PFSK-1 (cell line): ENCODE measurements at regions not wholly inside any gene's neighbourhood (a gene's known extent, or its start where the extent isn't known, plus 50 kb on each side); places are given as distances from the start of the nearest gene placed in this dataset.

Experiments used
- FOXP2 ChIP-seq: optimal IDR thresholded peaks from 2 replicates; pipeline ENCODE3; 2011; ENCODE audit warnings: borderline replicate concordance, control low read depth, inconsistent platforms; ENCODE audit not compliant: insufficient read depth; ENCODE audit errors: extremely low read length, extremely low read depth
- POLR2AphosphoS5 ChIP-seq: IDR thresholded peaks from 2 replicates; pipeline ENCODE4 v1.6.1; 2012; ENCODE audit warnings: low read depth, mild to moderate bottlenecking, control low read depth, low read length, moderate library complexity
- REST ChIP-seq, 2 experiments: IDR thresholded peaks; 2 replicates each; pipeline versions ENCODE4 v1.6.1 to v1.8.0; 2011 to 2012; ENCODE audit warnings: low read depth in 2 of 2, low read length in 2 of 2, control low read depth in 1 of 2, inconsistent platforms in 1 of 2, mild to moderate bottlenecking in 1 of 2, moderate library complexity in 1 of 2; ENCODE audit not compliant: insufficient read depth in 1 of 2
- SIN3A ChIP-seq: IDR thresholded peaks from 2 replicates; pipeline ENCODE4 v1.6.1; 2012; ENCODE audit warnings: mild to moderate bottlenecking, low read length, moderate library complexity, borderline replicate concordance; ENCODE audit not compliant: insufficient read depth
- TAF1 ChIP-seq: IDR thresholded peaks from 2 replicates; pipeline ENCODE4 v1.6.1; 2012; ENCODE audit warnings: low read length, control low read depth, borderline replicate concordance; ENCODE audit not compliant: insufficient read depth

GRCh38 chr2:221293949-221294742 is 278.0 kb downstream of the EPHA4 start:
- TF ChIP-seq SIN3A, result no peak
- TF ChIP-seq TAF1, result no peak
- TF ChIP-seq POLR2AphosphoS5, result no peak
- no peak for TF ChIP-seq REST (IDR thresholded peaks at IDR 0.05; ENCODE audit: insufficient read depth in 1 of 2, low read depth in 2 of 2, low read length in 2 of 2)
- TF ChIP-seq FOXP2, result no peak

GRCh38 chr2:221304916-221305315 is 267.2 kb downstream of the EPHA4 start:
- TF ChIP-seq FOXP2, result no peak
- TF ChIP-seq SIN3A, result no peak
- TF ChIP-seq REST (IDR thresholded peaks at IDR 0.05; ENCODE audit: insufficient read depth in 1 of 2, low read depth in 2 of 2, low read length in 2 of 2), result no peak
- no peak for TF ChIP-seq POLR2AphosphoS5
- no peak for TF ChIP-seq TAF1

GRCh38 chr2:221308507-221309066 is 263.5 kb downstream of the EPHA4 start:
- TF ChIP-seq POLR2AphosphoS5 (no peak), FOXP2 (no peak), REST (IDR thresholded peaks at IDR 0.05; ENCODE audit: insufficient read depth in 1 of 2, low read depth in 2 of 2, low read length in 2 of 2) (no peak), TAF1 (no peak), SIN3A (no peak)

- TF ChIP-seq REST (IDR thresholded peaks at IDR 0.05; ENCODE audit: insufficient read depth in 1 of 2, low read depth in 2 of 2, low read length in 2 of 2) (no peak), POLR2AphosphoS5 (no peak), SIN3A (no peak), FOXP2 (no peak), TAF1 (no peak)
These were observed 262.1 kb downstream of the EPHA4 start for GRCh38 chr2:221309892-221310583.
